Activated effector memory CD4-positive, alpha-beta T cell treated with Interleukin-2 at 50 U/mL for 16 hours (primary cell): ENCODE measurements at regions not wholly inside any gene's neighbourhood (a gene's known extent, or its start where the extent isn't known, plus 50 kb on each side); places are given as distances from the start of the nearest gene placed in this dataset.
"Not testable (repeated sequence)": the region's sequence is repeated elsewhere in the genome, so short reads cannot be mapped to it uniquely, and the experiment has no call there.

Source experiments
- DNase-seq: peaks from one replicate; pipeline ENCODE4 v3.0.0-alpha.2; 2020

- DNase-seq = no peak
Observed at GRCh38 chr11:80990885-80991284, 1550.1 kb upstream of the TENM4 start.

GRCh38 chr11:80987171-80987570 lies 1546.3 kb upstream of the TENM4 start:
- DNase-seq = no peak

- no peak for DNase-seq
Observed at GRCh38 chr11:80986421-80987074, 1545.7 kb upstream of the TENM4 start.

GRCh38 chr11:80980227-80980626 lies 1539.4 kb upstream of the TENM4 start:
- no peak for DNase-seq

GRCh38 chr11:80973786-80974185 lies 1533.0 kb upstream of the TENM4 start:
- DNase-seq = no peak

GRCh38 chr11:80970037-80970436 lies 1529.2 kb upstream of the TENM4 start:
- DNase-seq = no peak

GRCh38 chr11:80967649-80968048 lies 1526.8 kb upstream of the TENM4 start:
- DNase-seq = no peak

- DNase-seq = no peak
Observed at GRCh38 chr11:80960381-80961029, 1519.7 kb upstream of the TENM4 start.

GRCh38 chr11:80959751-80960150 lies 1518.9 kb upstream of the TENM4 start:
- DNase-seq = no peak

GRCh38 chr11:80958987-80959386 lies 1518.2 kb upstream of the TENM4 start:
- no peak for DNase-seq

- DNase-seq = no peak
Observed at GRCh38 chr11:80958361-80958760, 1517.5 kb upstream of the TENM4 start.

GRCh38 chr11:80955588-80955987 lies 1514.8 kb upstream of the TENM4 start:
- DNase-seq = no peak

GRCh38 chr11:80948781-80949180 lies 1508.0 kb upstream of the TENM4 start:
- DNase-seq = no peak

- DNase-seq = no peak
Observed at GRCh38 chr11:80944758-80945157, 1503.9 kb upstream of the TENM4 start.

- no peak for DNase-seq
Observed at GRCh38 chr11:80943226-80943625, 1502.4 kb upstream of the TENM4 start.

GRCh38 chr11:80937842-80938241 lies 1497.0 kb upstream of the TENM4 start:
- DNase-seq = no peak

GRCh38 chr11:80930038-80930437 lies 1489.2 kb upstream of the TENM4 start:
- no peak for DNase-seq

GRCh38 chr11:80929031-80929805 lies 1488.4 kb upstream of the TENM4 start:
- no peak for DNase-seq

- DNase-seq = no peak
Observed at GRCh38 chr11:80925321-80925720, 1484.5 kb upstream of the TENM4 start.

GRCh38 chr11:80921310-80921709 lies 1480.5 kb upstream of the TENM4 start:
- DNase-seq = not testable (repeated sequence)

- no peak for DNase-seq
Observed at GRCh38 chr11:80916173-80916798, 1475.5 kb upstream of the TENM4 start.

GRCh38 chr11:80914311-80914710 lies 1473.5 kb upstream of the TENM4 start:
- no peak for DNase-seq

- no peak for DNase-seq
Observed at GRCh38 chr11:80911666-80912065, 1470.8 kb upstream of the TENM4 start.

- no peak for DNase-seq
Observed at GRCh38 chr11:80900265-80900664, 1459.4 kb upstream of the TENM4 start.
